NCI-H1092 treated with DMSO at 0.1 percent for 48 hours (cell line): ENCODE measurements at regions not wholly inside any gene's neighbourhood (a gene's known extent, or its start where the extent isn't known, plus 50 kb on each side); places are given as distances from the start of the nearest gene placed in this dataset.
"Not testable (repeated sequence)": the region's sequence is repeated elsewhere in the genome, so short reads cannot be mapped to it uniquely, and the experiment has no call there.

Experiments used
- DNase-seq: peaks from one replicate; lab custom pipeline; 2025; lab: John Stamatoyannopoulos, UW

- no peak for DNase-seq
Measured at GRCh38 chr17:71864755-71865154, 256.1 kb upstream of the SOX9 start.

DNA sequence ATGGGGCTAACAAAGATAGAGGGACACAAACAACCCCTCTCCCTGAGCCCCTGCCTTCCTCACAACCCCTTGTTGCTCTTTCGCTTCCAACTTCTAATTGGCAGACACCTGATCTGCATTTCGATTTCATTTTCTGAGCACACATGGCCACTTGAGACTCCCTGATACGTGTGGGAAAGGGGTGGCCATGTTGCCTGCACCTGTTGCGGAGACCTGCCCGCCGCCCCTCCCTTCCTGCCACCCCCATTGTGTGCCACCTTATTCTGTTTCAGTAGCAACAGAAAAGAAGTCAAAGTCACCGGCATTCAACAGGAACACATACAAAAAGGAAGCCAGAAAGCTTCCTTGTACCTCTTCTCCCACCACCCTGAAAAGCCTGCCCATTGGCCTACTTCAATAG, 254.7 kb upstream of the SOX9 start:
- no peak for DNase-seq

GRCh38 chr17:71869293-71869692, 251.5 kb upstream of the SOX9 start:
- DNase-seq: no peak

DNA sequence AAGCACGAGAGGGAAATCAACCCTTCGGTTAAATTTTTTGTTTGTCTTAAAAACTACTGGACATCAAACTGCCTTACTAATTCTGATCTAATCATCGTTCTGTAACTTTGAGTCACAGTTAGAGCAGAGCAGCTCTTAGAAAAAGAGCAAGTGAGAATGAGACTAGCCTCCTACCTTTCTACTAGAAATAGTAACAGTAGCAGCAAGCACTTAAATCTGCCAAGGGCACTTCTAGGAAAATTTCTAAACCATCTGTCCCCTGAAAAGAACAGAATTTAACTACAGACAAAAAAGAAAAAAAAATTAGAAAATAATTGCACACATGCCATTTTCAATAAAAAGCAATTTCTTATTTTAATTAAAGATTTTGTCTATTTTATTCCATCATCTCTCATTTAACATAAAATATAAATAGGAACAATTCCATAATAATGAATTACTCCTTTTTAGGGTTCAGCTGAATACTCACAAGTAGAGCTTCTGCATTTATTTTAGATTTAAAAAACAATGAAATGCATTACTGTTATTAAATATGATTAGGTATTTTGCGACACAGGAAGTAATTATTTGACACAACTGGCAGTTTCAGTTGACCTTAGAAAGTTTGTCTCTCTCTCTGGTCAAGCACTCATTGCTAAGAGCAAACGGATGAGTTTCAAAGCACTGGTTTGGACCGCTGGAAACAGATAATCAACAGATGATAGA, 250.8 kb upstream of the SOX9 start:
- DNase-seq: no peak

DNA sequence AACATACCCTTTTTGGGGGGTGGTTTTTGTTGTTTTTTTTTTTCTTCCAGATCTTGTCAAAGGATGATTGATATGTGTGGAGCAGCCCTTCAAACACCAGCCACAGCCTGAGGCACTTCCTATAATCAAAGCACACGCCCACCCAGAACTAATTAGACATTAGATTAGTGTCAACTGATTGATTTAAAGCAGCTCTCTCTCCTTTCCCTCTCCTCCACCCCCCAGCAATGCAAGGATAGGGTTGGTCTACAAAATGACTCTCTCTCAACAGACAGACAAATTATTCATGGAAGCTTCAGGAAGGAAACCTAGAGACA, 250.3 kb upstream of the SOX9 start:
- DNase-seq: no peak

DNA sequence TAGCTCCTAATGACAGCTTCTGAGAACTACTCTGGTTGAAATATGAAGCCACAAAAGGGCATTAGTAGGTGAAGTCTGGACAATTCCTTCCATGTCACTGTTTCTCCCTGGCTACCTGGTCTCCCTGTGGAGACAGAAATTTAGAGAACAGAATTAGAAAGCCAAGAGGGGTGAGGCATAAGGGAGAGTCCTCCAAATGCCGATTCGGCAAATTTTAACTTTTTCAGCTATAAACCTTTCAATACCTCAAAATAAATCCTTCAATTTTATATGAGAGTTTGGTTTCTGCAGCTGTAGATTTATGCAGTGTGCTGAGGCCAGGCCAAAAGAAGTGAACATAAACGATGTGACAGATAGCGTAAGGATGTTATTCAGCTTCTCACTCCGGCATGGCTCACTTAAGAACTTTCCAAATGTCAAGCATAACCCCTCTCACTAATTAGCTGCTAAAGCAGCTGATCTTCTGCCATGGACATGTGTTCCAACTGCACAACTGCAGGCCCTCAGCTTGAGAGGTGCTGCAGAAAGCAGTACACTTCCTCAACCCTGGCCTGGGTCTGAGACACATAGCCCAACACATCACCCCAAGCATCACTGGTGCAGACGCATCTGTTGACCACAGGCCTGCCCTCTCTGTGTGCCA, 247.9 kb upstream of the SOX9 start:
- no peak for DNase-seq

DNA sequence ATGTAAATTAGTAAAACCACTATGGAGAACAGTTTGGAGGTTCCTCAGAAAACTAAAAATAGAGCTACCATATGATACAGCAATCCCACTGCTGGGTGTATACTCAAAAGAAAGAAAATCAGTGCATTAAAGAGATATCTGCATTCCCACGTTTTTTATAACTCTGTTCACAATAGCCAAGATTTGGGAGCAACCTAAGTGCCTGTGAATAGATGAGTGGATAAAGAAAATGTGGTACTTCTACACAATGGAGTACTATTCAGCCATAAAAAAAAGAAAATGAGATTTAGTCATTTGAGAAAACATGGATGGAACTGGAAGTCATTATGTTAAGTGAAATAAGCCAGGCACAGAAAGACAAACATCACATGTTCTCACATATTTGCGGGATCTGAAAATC, 246.0 kb upstream of the SOX9 start:
- DNase-seq: not testable (repeated sequence)

DNA sequence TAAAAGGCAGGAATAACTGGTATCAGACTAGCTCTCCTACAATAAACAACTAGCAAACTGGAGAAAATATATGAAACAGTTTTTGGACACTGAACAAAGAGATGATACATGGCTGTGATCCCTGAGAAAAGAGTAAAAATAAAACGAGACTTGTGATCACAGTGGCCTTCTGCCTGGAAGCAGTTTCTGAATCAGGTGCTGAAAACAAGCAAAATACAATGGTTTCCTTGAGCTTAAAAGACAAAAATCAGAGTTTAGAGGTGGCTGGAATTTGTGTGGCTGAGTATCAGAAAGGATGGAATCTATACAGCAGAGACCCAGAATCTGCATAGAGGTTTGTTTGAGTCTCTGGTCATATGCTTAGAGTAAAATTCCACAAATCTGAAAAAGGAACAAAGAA, 242.5 kb upstream of the SOX9 start:
- no peak for DNase-seq

- DNase-seq: no peak
Measured at GRCh38 chr17:71878998-71879397, 241.8 kb upstream of the SOX9 start.

- no peak for DNase-seq
Measured at GRCh38 chr17:71881041-71881440, 239.8 kb upstream of the SOX9 start.

DNA sequence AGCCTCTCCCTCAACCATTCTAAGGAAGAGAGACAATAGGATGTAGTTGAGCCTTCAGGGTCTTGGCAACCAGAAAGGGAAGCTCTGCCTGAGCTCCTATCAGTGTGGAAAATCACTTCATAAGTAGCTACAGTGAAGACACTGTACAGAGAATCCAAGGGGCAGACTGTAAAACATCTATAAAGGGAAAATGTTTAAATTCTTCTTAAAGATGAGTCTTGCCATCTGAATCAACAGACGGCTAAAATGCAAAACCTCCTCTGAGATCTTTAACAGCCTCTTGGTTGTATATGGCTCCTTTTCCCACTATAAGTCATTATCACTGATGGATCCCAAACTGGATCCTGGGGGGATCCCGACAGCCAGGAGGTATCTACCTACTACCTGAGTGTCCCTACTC, 239.2 kb upstream of the SOX9 start:
- DNase-seq: no peak

- no peak for DNase-seq
Measured at GRCh38 chr17:71883258-71883657, 237.6 kb upstream of the SOX9 start.

DNA sequence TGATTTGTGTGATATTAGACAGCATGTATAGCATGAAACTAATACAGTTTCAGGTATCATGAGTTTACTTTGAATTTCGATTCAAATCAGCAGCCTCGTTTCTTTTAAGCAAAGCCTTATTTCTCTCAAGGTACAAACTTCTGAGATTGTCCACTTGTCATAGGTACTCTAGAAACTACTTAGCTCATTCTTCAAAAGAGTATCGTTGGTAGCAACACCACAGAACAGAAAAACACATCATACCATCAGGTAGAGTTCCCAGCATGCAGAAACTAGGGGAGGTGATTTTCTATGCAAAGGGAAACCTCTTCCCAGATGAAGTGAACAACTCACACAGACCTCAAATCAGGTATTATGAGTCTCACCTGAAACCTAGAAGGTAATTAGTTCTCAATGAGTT, 237.0 kb upstream of the SOX9 start:
- DNase-seq: no peak

DNA sequence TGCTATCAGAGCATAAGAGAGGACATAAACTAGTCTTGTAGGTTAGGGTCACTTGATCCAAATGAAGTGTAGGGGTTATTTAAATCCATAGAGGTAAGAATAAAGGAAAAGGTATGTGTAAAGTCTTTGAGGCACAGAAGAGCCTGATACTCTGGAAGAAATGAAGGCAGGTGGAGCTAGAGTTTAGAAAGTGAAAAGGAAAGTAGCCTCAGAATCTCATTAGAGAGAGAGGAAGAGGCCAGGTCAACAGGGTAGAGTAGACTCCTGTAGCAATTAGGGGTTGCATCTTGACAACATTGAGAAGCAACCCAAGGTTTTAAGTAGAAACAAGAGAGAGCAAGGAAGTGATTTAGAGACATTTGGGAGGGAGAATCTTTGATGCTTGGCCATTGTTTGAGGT, 235.2 kb upstream of the SOX9 start:
- DNase-seq: no peak

- DNase-seq: no peak
Measured at GRCh38 chr17:71899317-71899716, 221.5 kb upstream of the SOX9 start.

DNA sequence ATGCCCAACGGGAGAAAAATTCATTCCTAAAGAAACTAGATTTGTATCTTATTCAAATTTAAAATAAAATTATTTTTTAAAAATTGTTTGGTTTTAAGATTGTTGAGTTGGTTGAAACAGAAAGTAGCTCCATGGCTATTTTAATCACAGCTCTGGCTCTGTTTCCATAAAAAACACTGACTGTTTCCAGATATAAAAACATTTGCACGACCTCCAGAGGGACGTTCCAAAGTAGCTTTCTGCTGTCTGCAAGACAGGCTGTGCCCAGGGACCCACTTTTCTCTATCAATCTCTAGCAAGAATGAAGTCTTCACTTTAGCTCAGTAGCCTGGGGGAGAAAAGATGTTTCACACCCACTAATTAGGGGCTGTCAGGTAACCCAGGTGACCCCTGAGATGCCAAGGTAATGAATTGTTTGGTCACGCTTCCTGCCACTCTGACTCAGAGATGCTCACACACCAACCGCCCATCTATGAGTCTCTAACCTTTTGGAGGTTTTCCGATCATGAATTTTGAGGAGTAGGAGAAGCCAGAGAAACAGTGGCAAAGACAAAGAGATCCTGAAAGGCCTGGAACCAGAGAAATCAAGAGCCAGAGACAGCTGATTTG, 220.1 kb upstream of the SOX9 start:
- no peak for DNase-seq

GRCh38 chr17:71902894-71903506, 217.8 kb upstream of the SOX9 start:
- no peak for DNase-seq

- DNase-seq: no peak
Measured at GRCh38 chr17:71905376-71906031, 215.3 kb upstream of the SOX9 start.

DNA sequence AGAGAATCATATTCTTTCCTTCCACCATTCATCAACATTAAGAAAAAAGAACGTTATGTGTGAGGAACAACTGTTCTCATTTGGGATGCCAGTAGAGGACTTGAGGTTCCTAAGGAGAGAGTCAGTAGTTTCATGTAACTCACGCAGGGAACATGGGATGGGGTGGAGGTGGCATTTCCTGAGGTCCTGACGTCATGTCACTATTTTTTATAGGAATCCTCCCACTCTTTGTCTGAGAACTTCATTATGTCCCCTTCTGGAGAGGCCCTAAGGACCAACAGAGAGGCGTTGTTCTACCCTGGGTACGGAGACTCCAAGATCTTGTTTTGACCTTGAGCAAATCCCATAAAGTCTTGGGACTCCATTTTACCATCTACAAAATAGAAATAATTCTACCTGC, 211.7 kb upstream of the SOX9 start:
- DNase-seq: no peak

DNA sequence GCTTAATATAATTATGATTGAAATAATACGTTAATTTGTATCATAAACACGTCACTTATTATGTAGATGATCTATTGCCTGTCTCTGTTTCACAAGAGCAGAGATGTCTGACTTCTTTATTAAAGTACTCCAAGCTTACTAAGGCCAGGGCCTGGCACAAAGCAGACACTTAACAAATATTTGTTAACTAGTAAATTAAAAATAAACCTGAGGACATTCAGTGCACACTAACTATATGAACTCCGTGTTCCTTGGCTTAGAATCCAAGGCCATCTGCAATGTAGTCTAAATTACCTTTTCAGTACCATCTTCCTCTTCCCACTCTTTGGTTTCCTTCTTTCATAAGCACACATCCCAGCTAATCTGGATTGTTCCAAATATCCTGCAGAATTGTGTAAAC, 210.8 kb upstream of the SOX9 start:
- no peak for DNase-seq

DNA sequence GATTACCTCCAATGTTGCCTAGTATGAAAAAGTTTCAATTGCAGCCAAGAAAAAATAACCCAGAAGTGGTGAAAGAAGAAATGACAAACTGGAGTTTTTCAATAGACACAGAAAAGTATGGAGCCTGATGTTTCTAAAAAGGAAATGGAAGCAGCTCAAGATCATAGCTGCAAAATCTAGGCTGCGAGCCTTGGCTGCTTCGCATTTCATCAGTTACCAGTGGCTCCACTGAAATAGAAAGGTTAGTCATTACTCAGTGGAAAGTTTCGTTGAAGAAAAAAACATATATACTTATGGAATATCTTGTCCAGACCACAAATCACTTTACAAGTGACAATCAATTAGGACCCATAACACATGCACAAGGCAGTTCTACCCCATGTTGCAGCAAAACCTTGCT, 206.8 kb upstream of the SOX9 start:
- DNase-seq: no peak

GRCh38 chr17:71914812-71915211, 206.0 kb upstream of the SOX9 start:
- no peak for DNase-seq

- no peak for DNase-seq
Measured at GRCh38 chr17:71917715-71918114, 203.1 kb upstream of the SOX9 start.
